ENCODE measurements at regions not wholly inside any gene's neighbourhood (a gene's known extent, or its start where the extent isn't known, plus 50 kb on each side); places are given as distances from the start of the nearest gene placed in this dataset.

- H3K36me3 ChIP-seq (ENCODE audit: control insufficient read depth, insufficient read depth, low read length) = no peaks in the 10 kb centered on the region
- no peak overlapping the region for H3K4me3 ChIP-seq (ENCODE audit: low read depth, low read length)
- H3K4me1 ChIP-seq (ENCODE audit: control insufficient read depth, insufficient read depth, low read length) = no peaks in the 10 kb centered on the region
- 45% methylated on average over 5 of the region's 6 CpGs for WGBS (ENCODE audit: insufficient coverage)
- H3K27me3 ChIP-seq (ENCODE audit: control insufficient read depth, insufficient read depth, low read length) = no peaks in the 10 kb centered on the region
- DNase-seq (ENCODE audit: low read depth in 4 of 6, low spot score in 6 of 6) = peak in 2 of 6 donors; percentile 77 to 79
- H3K27ac ChIP-seq (ENCODE audit: low read depth, low read length) = no peak overlapping the region
- H3K9me3 ChIP-seq (ENCODE audit: control insufficient read depth, insufficient read depth, low read length) = peaks cover 10% of the 10 kb centered on the region
Observed at GRCh38 chr3:35393901-35394799, 245.2 kb upstream of the ARPP21 start.

- H3K27ac ChIP-seq (ENCODE audit: low read depth, low read length) = no peak overlapping the region
- no peaks in the 10 kb centered on the region for H3K36me3 ChIP-seq (ENCODE audit: control insufficient read depth, insufficient read depth, low read length)
- no peak for DNase-seq (ENCODE audit: low read depth in 4 of 6, low spot score in 6 of 6)
- H3K27me3 ChIP-seq (ENCODE audit: control insufficient read depth, insufficient read depth, low read length) = no peaks in the 10 kb centered on the region
- H3K4me3 ChIP-seq (ENCODE audit: low read depth, low read length) = no peak overlapping the region
- no peaks in the 10 kb centered on the region for H3K4me1 ChIP-seq (ENCODE audit: control insufficient read depth, insufficient read depth, low read length)
- WGBS (ENCODE audit: insufficient coverage) = 83% methylated on average over 1 of the region's 1 CpG
- H3K9me3 ChIP-seq (ENCODE audit: control insufficient read depth, insufficient read depth, low read length) = peaks cover 10% of the 10 kb centered on the region
Observed at GRCh38 chr3:35394905-35395304, 244.4 kb upstream of the ARPP21 start.

- H3K27ac ChIP-seq (ENCODE audit: low read depth, low read length) = no peak overlapping the region
- no peak overlapping the region for H3K4me3 ChIP-seq (ENCODE audit: low read depth, low read length)
- no peaks in the 10 kb centered on the region for H3K9me3 ChIP-seq (ENCODE audit: control insufficient read depth, insufficient read depth, low read length)
- DNase-seq (ENCODE audit: low read depth in 4 of 6, low spot score in 6 of 6) = no peak
- H3K4me1 ChIP-seq (ENCODE audit: control insufficient read depth, insufficient read depth, low read length) = no peaks in the 10 kb centered on the region
- no peaks in the 10 kb centered on the region for H3K36me3 ChIP-seq (ENCODE audit: control insufficient read depth, insufficient read depth, low read length)
- no peaks in the 10 kb centered on the region for H3K27me3 ChIP-seq (ENCODE audit: control insufficient read depth, insufficient read depth, low read length)
Observed at GRCh38 chr3:35401671-35402070, 237.7 kb upstream of the ARPP21 start.

GRCh38 chr3:35404571-35404970 is 234.8 kb upstream of the ARPP21 start:
- no peaks in the 10 kb centered on the region for H3K4me1 ChIP-seq (ENCODE audit: control insufficient read depth, insufficient read depth, low read length)
- WGBS (ENCODE audit: insufficient coverage) = 87% methylated on average over 3 of the region's 3 CpGs

GRCh38 chr3:35408882-35409281 is 230.4 kb upstream of the ARPP21 start:
- no CpG with 5 or more reads among the region's 1 CpG for WGBS (ENCODE audit: insufficient coverage)
- Histone ChIP-seq H3K4me3 (ENCODE audit: low read depth, low read length) (no peak overlapping the region), H3K9me3 (ENCODE audit: control insufficient read depth, insufficient read depth, low read length) (no peaks in the 10 kb centered on the region), H3K36me3 (ENCODE audit: control insufficient read depth, insufficient read depth, low read length) (no peaks in the 10 kb centered on the region), H3K27me3 (ENCODE audit: control insufficient read depth, insufficient read depth, low read length) (no peaks in the 10 kb centered on the region), H3K27ac (ENCODE audit: low read depth, low read length) (no peak overlapping the region), H3K4me1 (ENCODE audit: control insufficient read depth, insufficient read depth, low read length) (no peaks in the 10 kb centered on the region)
- no peak for DNase-seq (ENCODE audit: low read depth in 4 of 6, low spot score in 6 of 6)

More at GRCh38 chr3:35404571-35404970, 234.8 kb upstream of the ARPP21 start:
- Histone ChIP-seq H3K27ac (ENCODE audit: low read depth, low read length) (no peak overlapping the region), H3K27me3 (ENCODE audit: control insufficient read depth, insufficient read depth, low read length) (no peaks in the 10 kb centered on the region), H3K36me3 (ENCODE audit: control insufficient read depth, insufficient read depth, low read length) (no peaks in the 10 kb centered on the region), H3K9me3 (ENCODE audit: control insufficient read depth, insufficient read depth, low read length) (no peaks in the 10 kb centered on the region), H3K4me3 (ENCODE audit: low read depth, low read length) (no peak overlapping the region)
- DNase-seq (ENCODE audit: low read depth in 4 of 6, low spot score in 6 of 6) = no peak

- no peak for DNase-seq (ENCODE audit: low read depth in 4 of 6, low spot score in 6 of 6)
- Histone ChIP-seq H3K9me3 (ENCODE audit: control insufficient read depth, insufficient read depth, low read length) (no peaks in the 10 kb centered on the region), H3K27ac (ENCODE audit: low read depth, low read length) (no peak overlapping the region), H3K36me3 (ENCODE audit: control insufficient read depth, insufficient read depth, low read length) (no peaks in the 10 kb centered on the region), H3K27me3 (ENCODE audit: control insufficient read depth, insufficient read depth, low read length) (no peaks in the 10 kb centered on the region), H3K4me3 (ENCODE audit: low read depth, low read length) (no peak overlapping the region), H3K4me1 (ENCODE audit: control insufficient read depth, insufficient read depth, low read length) (no peaks in the 10 kb centered on the region)
- WGBS (ENCODE audit: insufficient coverage) = no CpG with 5 or more reads among the region's 1 CpG
Observed at GRCh38 chr3:35409991-35410390, 229.3 kb upstream of the ARPP21 start.

GRCh38 chr3:35413483-35413882 is 225.8 kb upstream of the ARPP21 start:
- no peaks in the 10 kb centered on the region for H3K27me3 ChIP-seq (ENCODE audit: control insufficient read depth, insufficient read depth, low read length)
- H3K9me3 ChIP-seq (ENCODE audit: control insufficient read depth, insufficient read depth, low read length) = no peaks in the 10 kb centered on the region
- no peaks in the 10 kb centered on the region for H3K4me1 ChIP-seq (ENCODE audit: control insufficient read depth, insufficient read depth, low read length)
- no peak for DNase-seq (ENCODE audit: low read depth in 4 of 6, low spot score in 6 of 6)
- no peak overlapping the region for H3K4me3 ChIP-seq (ENCODE audit: low read depth, low read length)
- no CpG with 5 or more reads among the region's 1 CpG for WGBS (ENCODE audit: insufficient coverage)
- H3K27ac ChIP-seq (ENCODE audit: low read depth, low read length) = no peak overlapping the region
- no peaks in the 10 kb centered on the region for H3K36me3 ChIP-seq (ENCODE audit: control insufficient read depth, insufficient read depth, low read length)

GRCh38 chr3:35417080-35417479 is 222.2 kb upstream of the ARPP21 start:
- Histone ChIP-seq H3K27ac (ENCODE audit: low read depth, low read length) (no peak overlapping the region), H3K36me3 (ENCODE audit: control insufficient read depth, insufficient read depth, low read length) (no peaks in the 10 kb centered on the region), H3K9me3 (ENCODE audit: control insufficient read depth, insufficient read depth, low read length) (no peaks in the 10 kb centered on the region), H3K4me3 (ENCODE audit: low read depth, low read length) (no peak overlapping the region), H3K27me3 (ENCODE audit: control insufficient read depth, insufficient read depth, low read length) (no peaks in the 10 kb centered on the region), H3K4me1 (ENCODE audit: control insufficient read depth, insufficient read depth, low read length) (no peaks in the 10 kb centered on the region)
- no CpG with 5 or more reads among the region's 2 CpGs for WGBS (ENCODE audit: insufficient coverage)
- no peak for DNase-seq (ENCODE audit: low read depth in 4 of 6, low spot score in 6 of 6)

- no peak overlapping the region for H3K4me3 ChIP-seq (ENCODE audit: low read depth, low read length)
- WGBS (ENCODE audit: insufficient coverage) = 100% methylated on average over 1 of the region's 1 CpG
- peak in 1 of 6 donors; percentile 17 for DNase-seq (ENCODE audit: low read depth in 4 of 6, low spot score in 6 of 6)
- no peaks in the 10 kb centered on the region for H3K4me1 ChIP-seq (ENCODE audit: control insufficient read depth, insufficient read depth, low read length)
- H3K9me3 ChIP-seq (ENCODE audit: control insufficient read depth, insufficient read depth, low read length) = no peaks in the 10 kb centered on the region
- no peaks in the 10 kb centered on the region for H3K27me3 ChIP-seq (ENCODE audit: control insufficient read depth, insufficient read depth, low read length)
- no peaks in the 10 kb centered on the region for H3K36me3 ChIP-seq (ENCODE audit: control insufficient read depth, insufficient read depth, low read length)
- no peak overlapping the region for H3K27ac ChIP-seq (ENCODE audit: low read depth, low read length)
Observed at GRCh38 chr3:35422101-35422500, 217.2 kb upstream of the ARPP21 start.

All from spinal cord (tissue), 9 donors.